Large intestine (tissue), 3 donors: ENCODE measurements at regions not wholly inside any gene's neighbourhood (a gene's known extent, or its start where the extent isn't known, plus 50 kb on each side); places are given as distances from the start of the nearest gene placed in this dataset.

Experiments
- DNase-seq, 2 donors: peaks; one replicate each; pipeline versions ENCODE4 v3.0.0 to v3.0.0-alpha.2; 2013
- H3K27ac ChIP-seq: one replicate; pipeline ENCODE4 v1.5.1; 2013; ENCODE audit warnings: low read length
- H3K27me3 ChIP-seq: 2 replicates; pipeline ENCODE4 v1.6.1; 2013; ENCODE audit warnings: low read length; ENCODE audit not compliant: control insufficient read depth, insufficient read depth
- H3K36me3 ChIP-seq: 2 replicates; pipeline ENCODE4 v1.6.1; 2013; ENCODE audit warnings: low read length; ENCODE audit not compliant: control insufficient read depth, insufficient read depth
- H3K4me1 ChIP-seq: one replicate; pipeline ENCODE4 v1.6.1; 2013; ENCODE audit warnings: low read length; ENCODE audit not compliant: control insufficient read depth, insufficient read depth
- H3K4me3 ChIP-seq: one replicate; pipeline ENCODE4 v1.5.1; 2013; ENCODE audit warnings: low read length
- H3K9me3 ChIP-seq: one replicate; pipeline ENCODE4 v1.6.1; 2013; ENCODE audit warnings: mild to moderate bottlenecking, low read depth, low read length, moderate library complexity; ENCODE audit not compliant: control insufficient read depth
- WGBS: methylation state at CpG from one replicate; pipeline ENCODE4 v1.1.5; 2013; ENCODE audit warnings: low lambda C conversion rate; ENCODE audit not compliant: insufficient coverage; 5-methylcytosine and 5-hydroxymethylcytosine counted together

GRCh38 chr15:95734422-95735316, 595.8 kb upstream of the NR2F2 start:
- Histone ChIP-seq H3K36me3 (no peaks in the 10 kb centered on the region), H3K9me3 (no peaks in the 10 kb centered on the region), H3K27me3 (no peaks in the 10 kb centered on the region), H3K27ac (no peak overlapping the region), H3K4me3 (no peak overlapping the region), H3K4me1 (no peaks in the 10 kb centered on the region)
- DNase-seq = no peak
- 86% methylated on average over 4 of the region's 6 CpGs for WGBS

DNA sequence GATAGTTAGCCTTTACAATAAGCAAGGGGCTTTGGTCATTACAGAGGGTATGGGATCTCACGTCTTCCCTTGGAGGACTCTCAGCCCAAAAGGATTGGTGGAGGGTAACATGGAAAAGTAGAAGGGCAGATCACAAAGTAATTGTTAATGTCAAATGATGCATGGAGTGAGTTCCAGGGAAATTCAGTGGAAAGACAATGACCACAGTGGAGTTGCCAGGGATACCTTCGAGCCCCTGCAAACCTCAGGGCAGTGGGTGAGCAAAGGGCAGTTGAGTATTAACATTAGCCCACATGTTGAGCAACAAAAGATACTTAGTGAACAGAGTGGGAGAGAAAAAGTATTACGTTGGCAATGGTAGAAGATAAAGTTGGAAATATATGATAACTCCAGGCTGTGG, 593.4 kb upstream of the NR2F2 start:
- H3K9me3 ChIP-seq = no peaks in the 10 kb centered on the region
- H3K4me1 ChIP-seq = no peaks in the 10 kb centered on the region
- no peaks in the 10 kb centered on the region for H3K27me3 ChIP-seq
- no peak overlapping the region for H3K4me3 ChIP-seq
- DNase-seq = no peak
- H3K36me3 ChIP-seq = no peaks in the 10 kb centered on the region
- H3K27ac ChIP-seq = no peak overlapping the region
- WGBS = 100% methylated on average over 1 of the region's 3 CpGs

DNA sequence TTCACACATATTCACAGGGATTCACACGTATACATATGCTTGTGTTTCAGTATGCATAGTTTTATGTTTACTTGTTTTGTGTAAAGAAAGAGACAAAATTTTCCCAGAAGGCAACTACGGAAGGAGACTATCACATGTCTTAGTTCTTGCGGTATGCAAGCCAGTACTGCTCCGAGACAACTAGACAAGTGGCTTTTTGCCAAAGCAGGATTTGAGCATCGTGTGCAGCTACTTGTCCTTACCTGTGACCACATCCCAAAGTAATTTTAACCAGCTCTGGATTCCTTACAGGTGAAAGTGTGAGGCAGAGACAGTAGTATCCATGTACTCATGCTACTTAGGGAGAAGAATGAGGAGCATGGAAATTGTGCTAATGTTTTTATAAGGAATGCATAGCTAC, 591.4 kb upstream of the NR2F2 start:
- WGBS = no CpG with 5 or more reads among the region's 5 CpGs
- no peak overlapping the region for H3K4me3 ChIP-seq
- no peaks in the 10 kb centered on the region for H3K9me3 ChIP-seq
- H3K27ac ChIP-seq = no peak overlapping the region
- H3K36me3 ChIP-seq = no peaks in the 10 kb centered on the region
- no peaks in the 10 kb centered on the region for H3K27me3 ChIP-seq
- DNase-seq = no peak
- no peaks in the 10 kb centered on the region for H3K4me1 ChIP-seq

DNA sequence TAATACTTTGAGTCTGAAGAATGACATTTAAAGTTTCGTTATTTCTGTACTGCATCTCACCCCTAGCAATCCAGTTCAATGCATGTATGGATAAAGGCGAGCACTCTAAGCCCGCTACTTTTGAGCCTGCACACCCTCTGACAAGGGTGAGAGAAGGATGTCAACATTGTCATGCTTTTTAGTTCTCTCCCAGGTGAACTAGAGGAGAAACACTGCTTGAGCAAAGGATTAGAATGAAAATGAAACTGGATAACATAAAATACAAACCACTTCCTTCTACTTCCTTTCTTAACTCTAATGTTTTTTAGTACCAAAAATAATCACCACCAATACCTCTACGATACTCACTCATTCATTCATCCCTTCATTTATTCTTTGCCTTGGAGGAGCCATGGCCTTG, 588.7 kb upstream of the NR2F2 start:
- no peak for DNase-seq
- no peaks in the 10 kb centered on the region for H3K27me3 ChIP-seq
- WGBS = no CpG with 5 or more reads among the region's 4 CpGs
- no peak overlapping the region for H3K27ac ChIP-seq
- no peak overlapping the region for H3K4me3 ChIP-seq
- no peaks in the 10 kb centered on the region for H3K4me1 ChIP-seq
- H3K9me3 ChIP-seq = no peaks in the 10 kb centered on the region
- H3K36me3 ChIP-seq = no peaks in the 10 kb centered on the region

GRCh38 chr15:95742256-95742655, 588.2 kb upstream of the NR2F2 start:
- WGBS = 86% methylated on average over 1 of the region's 3 CpGs

GRCh38 chr15:95742836-95743235, 587.7 kb upstream of the NR2F2 start:
- Histone ChIP-seq H3K27ac (no peak overlapping the region), H3K9me3 (no peaks in the 10 kb centered on the region), H3K36me3 (no peaks in the 10 kb centered on the region), H3K4me1 (no peaks in the 10 kb centered on the region), H3K27me3 (no peaks in the 10 kb centered on the region), H3K4me3 (no peak overlapping the region)
- no peak for DNase-seq
- WGBS = no CpG with 5 or more reads among the region's 2 CpGs

More at GRCh38 chr15:95742256-95742655, 588.2 kb upstream of the NR2F2 start:
- no peaks in the 10 kb centered on the region for H3K36me3 ChIP-seq
- H3K9me3 ChIP-seq = no peaks in the 10 kb centered on the region
- no peak overlapping the region for H3K27ac ChIP-seq
- no peaks in the 10 kb centered on the region for H3K27me3 ChIP-seq
- no peaks in the 10 kb centered on the region for H3K4me1 ChIP-seq
- no peak for DNase-seq
- no peak overlapping the region for H3K4me3 ChIP-seq

DNA sequence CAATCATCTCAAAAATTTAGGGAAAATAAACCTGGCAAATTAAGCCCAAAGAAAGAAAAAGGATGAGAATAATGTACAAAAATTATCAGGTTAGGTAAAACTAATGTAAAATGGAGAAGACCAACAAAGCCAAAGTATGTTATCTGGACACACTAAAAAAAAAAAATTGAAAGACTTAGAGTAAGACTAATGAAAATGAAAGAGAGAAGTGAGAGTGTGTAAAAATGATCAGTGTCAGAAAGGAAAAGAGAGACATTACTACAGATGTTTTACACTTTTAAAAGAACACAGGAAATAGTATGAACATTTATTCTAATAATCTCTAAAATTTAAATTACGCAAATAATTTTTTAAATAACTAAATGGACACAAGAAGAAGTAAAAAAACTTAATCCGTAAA, 573.3 kb upstream of the NR2F2 start:
- no peak overlapping the region for H3K27ac ChIP-seq
- WGBS = 89% methylated on average over 2 of the region's 2 CpGs
- no peaks in the 10 kb centered on the region for H3K27me3 ChIP-seq
- no peak overlapping the region for H3K4me3 ChIP-seq
- no peak for DNase-seq
- H3K4me1 ChIP-seq = no peaks in the 10 kb centered on the region
- no peaks in the 10 kb centered on the region for H3K36me3 ChIP-seq
- H3K9me3 ChIP-seq = no peaks in the 10 kb centered on the region

- H3K27me3 ChIP-seq = no peaks in the 10 kb centered on the region
- no peaks in the 10 kb centered on the region for H3K4me1 ChIP-seq
- no peak for DNase-seq
- H3K27ac ChIP-seq = no peak overlapping the region
- H3K36me3 ChIP-seq = no peaks in the 10 kb centered on the region
- no peak overlapping the region for H3K4me3 ChIP-seq
- H3K9me3 ChIP-seq = no peaks in the 10 kb centered on the region
- WGBS = 100% methylated on average over 1 of the region's 1 CpG
Measured at GRCh38 chr15:95758451-95758850, 572.0 kb upstream of the NR2F2 start.

- 86% methylated on average over 1 of the region's 2 CpGs for WGBS
- Histone ChIP-seq H3K27me3 (no peaks in the 10 kb centered on the region), H3K27ac (no peak overlapping the region), H3K4me3 (no peak overlapping the region), H3K4me1 (no peaks in the 10 kb centered on the region), H3K9me3 (no peaks in the 10 kb centered on the region), H3K36me3 (no peaks in the 10 kb centered on the region)
- DNase-seq = no peak
Measured at GRCh38 chr15:95758851-95759250, 571.6 kb upstream of the NR2F2 start.

DNA sequence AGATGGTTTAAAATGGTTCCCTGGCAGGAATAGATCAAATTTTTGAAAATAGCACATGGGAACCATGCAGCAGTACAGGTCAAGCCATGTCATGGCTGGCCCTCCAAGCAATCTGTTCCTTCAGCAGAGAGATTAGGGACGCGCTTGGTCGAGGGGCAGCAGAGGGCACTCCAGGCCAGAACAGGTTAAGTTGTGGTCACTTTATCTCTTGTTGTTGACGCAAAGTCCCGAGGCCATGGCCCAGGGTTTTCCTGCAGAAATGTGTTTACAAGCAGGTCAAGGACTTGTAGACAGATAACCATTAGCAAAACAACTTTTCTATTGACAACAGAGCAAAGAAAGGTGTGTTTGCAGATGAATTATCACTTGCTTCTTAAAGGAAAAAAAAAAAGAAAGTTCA, 570.0 kb upstream of the NR2F2 start:
- WGBS = no CpG with 5 or more reads among the region's 5 CpGs
- Histone ChIP-seq H3K27me3 (no peaks in the 10 kb centered on the region), H3K4me3 (no peak overlapping the region), H3K27ac (no peak overlapping the region), H3K9me3 (no peaks in the 10 kb centered on the region), H3K4me1 (no peaks in the 10 kb centered on the region), H3K36me3 (no peaks in the 10 kb centered on the region)
- DNase-seq = no peak
